Large intestine (tissue), 3 donors: ENCODE measurements at regions not wholly inside any gene's neighbourhood (a gene's known extent, or its start where the extent isn't known, plus 50 kb on each side); places are given as distances from the start of the nearest gene placed in this dataset.
"Not testable (repeated sequence)": the region's sequence is repeated elsewhere in the genome, so short reads cannot be mapped to it uniquely, and the experiment has no call there.

Experiments used
- DNase-seq, 2 donors: peaks; one replicate each; pipeline versions ENCODE4 v3.0.0 to v3.0.0-alpha.2; 2013
- H3K27ac ChIP-seq: one replicate; pipeline ENCODE4 v1.5.1; 2013; ENCODE audit warnings: low read length
- H3K27me3 ChIP-seq: 2 replicates; pipeline ENCODE4 v1.6.1; 2013; ENCODE audit warnings: low read length; ENCODE audit not compliant: control insufficient read depth, insufficient read depth
- H3K36me3 ChIP-seq: 2 replicates; pipeline ENCODE4 v1.6.1; 2013; ENCODE audit warnings: low read length; ENCODE audit not compliant: control insufficient read depth, insufficient read depth
- H3K4me1 ChIP-seq: one replicate; pipeline ENCODE4 v1.6.1; 2013; ENCODE audit warnings: low read length; ENCODE audit not compliant: control insufficient read depth, insufficient read depth
- H3K4me3 ChIP-seq: one replicate; pipeline ENCODE4 v1.5.1; 2013; ENCODE audit warnings: low read length
- H3K9me3 ChIP-seq: one replicate; pipeline ENCODE4 v1.6.1; 2013; ENCODE audit warnings: mild to moderate bottlenecking, low read depth, low read length, moderate library complexity; ENCODE audit not compliant: control insufficient read depth
- WGBS: methylation state at CpG from one replicate; pipeline ENCODE4 v1.1.5; 2013; ENCODE audit warnings: low lambda C conversion rate; ENCODE audit not compliant: insufficient coverage; 5-methylcytosine and 5-hydroxymethylcytosine counted together

GRCh38 chr13:31385540-31385939, 185.8 kb downstream of the B3GLCT start:
- H3K4me3 ChIP-seq, result no peak overlapping the region
- no CpG with 5 or more reads among the region's 5 CpGs for WGBS
- no peak overlapping the region for H3K27ac ChIP-seq
- no peaks in the 10 kb centered on the region for H3K4me1 ChIP-seq
- no peaks in the 10 kb centered on the region for H3K27me3 ChIP-seq
- DNase-seq, result no peak
- no peaks in the 10 kb centered on the region for H3K9me3 ChIP-seq
- H3K36me3 ChIP-seq, result no peaks in the 10 kb centered on the region

DNA sequence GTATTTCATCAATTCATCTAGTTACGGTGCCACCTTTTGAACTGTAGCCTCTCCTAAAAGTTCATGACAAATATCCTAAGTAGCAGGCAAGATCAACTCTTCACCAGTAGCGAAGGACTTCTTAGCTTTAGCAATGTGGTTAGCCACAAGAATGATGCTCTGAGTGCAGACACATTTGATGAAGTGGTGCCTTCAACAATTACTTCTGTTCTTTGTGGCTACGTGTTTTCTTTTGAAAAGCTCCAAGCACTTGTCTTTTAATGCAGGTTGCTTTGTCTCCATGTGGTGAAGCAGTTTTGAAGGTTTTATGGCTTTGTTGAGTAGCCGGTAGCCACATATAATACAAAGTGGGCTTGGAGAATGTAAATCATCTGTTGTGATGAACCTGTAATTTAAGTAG, 194.7 kb downstream of the B3GLCT start:
- no peaks in the 10 kb centered on the region for H3K4me1 ChIP-seq
- no peak for DNase-seq
- no peak overlapping the region for H3K27ac ChIP-seq
- H3K9me3 ChIP-seq, result peaks cover 2% of the 10 kb centered on the region
- H3K4me3 ChIP-seq, result no peak overlapping the region
- 40% methylated on average over 1 of the region's 4 CpGs for WGBS
- no peaks in the 10 kb centered on the region for H3K36me3 ChIP-seq
- H3K27me3 ChIP-seq, result no peaks in the 10 kb centered on the region

GRCh38 chr13:31395090-31395489, 195.3 kb downstream of the B3GLCT start:
- DNase-seq, result no peak
- peaks cover 2% of the 10 kb centered on the region for H3K9me3 ChIP-seq
- no CpG with 5 or more reads among the region's 3 CpGs for WGBS

GRCh38 chr13:31399690-31400089, 199.9 kb downstream of the B3GLCT start:
- no peak overlapping the region for H3K27ac ChIP-seq
- H3K36me3 ChIP-seq, result no peaks in the 10 kb centered on the region
- no peak for DNase-seq
- no peaks in the 10 kb centered on the region for H3K27me3 ChIP-seq
- H3K4me1 ChIP-seq, result no peaks in the 10 kb centered on the region
- no peak overlapping the region for H3K4me3 ChIP-seq
- peaks cover 2% of the 10 kb centered on the region for H3K9me3 ChIP-seq

More at GRCh38 chr13:31395090-31395489, 195.3 kb downstream of the B3GLCT start:
- H3K4me3 ChIP-seq, result no peak overlapping the region
- H3K27ac ChIP-seq, result no peak overlapping the region
- no peaks in the 10 kb centered on the region for H3K27me3 ChIP-seq
- no peaks in the 10 kb centered on the region for H3K4me1 ChIP-seq
- no peaks in the 10 kb centered on the region for H3K36me3 ChIP-seq

DNA sequence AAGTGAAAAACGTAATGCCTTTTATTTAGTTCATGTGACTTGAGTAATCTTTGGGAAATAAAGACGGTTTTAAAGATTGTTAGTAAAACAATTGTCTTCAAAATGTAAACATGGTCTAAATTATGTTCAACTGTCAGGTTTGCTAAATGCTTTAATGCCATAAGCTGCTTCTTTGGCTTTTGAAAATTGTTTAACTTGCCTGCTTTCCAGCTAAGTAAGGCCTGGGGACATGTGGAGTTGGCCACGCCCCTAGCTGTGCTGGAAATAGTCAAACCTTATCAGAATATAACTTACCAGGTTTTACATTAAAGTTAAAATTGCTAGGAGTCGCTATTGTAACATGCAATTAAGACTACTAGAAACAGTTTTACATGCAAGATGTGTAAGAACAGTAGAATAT, 203.9 kb downstream of the B3GLCT start:
- H3K36me3 ChIP-seq, DNase-seq, H3K27ac ChIP-seq, H3K27me3 ChIP-seq, H3K9me3 ChIP-seq, H3K4me3 ChIP-seq, H3K4me1 ChIP-seq: not testable (repeated sequence)
- 77% methylated on average over 3 of the region's 4 CpGs for WGBS

GRCh38 chr13:31408927-31409326, 209.2 kb downstream of the B3GLCT start:
- DNase-seq, result no peak
- no peaks in the 10 kb centered on the region for H3K4me1 ChIP-seq
- no peaks in the 10 kb centered on the region for H3K36me3 ChIP-seq
- H3K9me3 ChIP-seq, result no peaks in the 10 kb centered on the region
- no peak overlapping the region for H3K4me3 ChIP-seq
- 86% methylated on average over 1 of the region's 1 CpG for WGBS
- no peak overlapping the region for H3K27ac ChIP-seq
- H3K27me3 ChIP-seq, result peaks cover 3% of the 10 kb centered on the region

GRCh38 chr13:31409678-31410356, 210.0 kb downstream of the B3GLCT start:
- H3K9me3 ChIP-seq, result no peaks in the 10 kb centered on the region
- no peak overlapping the region for H3K27ac ChIP-seq
- DNase-seq, result peak in 1 of 2 donors; percentile 72
- H3K4me1 ChIP-seq, result no peaks in the 10 kb centered on the region
- H3K4me3 ChIP-seq, result no peak overlapping the region
- 40% methylated on average over 1 of the region's 6 CpGs for WGBS
- H3K36me3 ChIP-seq, result no peaks in the 10 kb centered on the region
- H3K27me3 ChIP-seq, result peaks cover 3% of the 10 kb centered on the region

DNA sequence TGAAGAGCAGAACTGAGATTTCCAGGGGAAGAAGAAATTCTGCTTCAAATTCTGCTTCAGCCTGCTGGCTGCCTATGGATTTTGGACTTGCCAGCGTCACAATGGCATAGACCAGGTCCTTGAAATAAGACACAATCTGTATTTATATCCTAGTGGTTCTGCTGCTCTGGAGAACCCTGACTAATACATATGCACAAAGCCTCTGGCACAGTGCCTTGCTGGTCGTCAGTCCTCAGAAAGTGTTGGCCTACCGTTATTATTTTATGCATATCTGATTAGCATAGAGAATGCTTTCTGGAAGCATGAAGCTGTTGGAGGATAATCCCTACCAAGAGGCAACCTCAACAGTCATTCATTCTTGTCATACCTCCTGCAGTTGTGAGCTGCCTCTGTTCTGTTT, 213.7 kb downstream of the B3GLCT start:
- no CpG with 5 or more reads among the region's 3 CpGs for WGBS
- H3K27me3 ChIP-seq, result peaks cover 3% of the 10 kb centered on the region
- H3K36me3 ChIP-seq, result no peaks in the 10 kb centered on the region
- no peak overlapping the region for H3K27ac ChIP-seq
- no peaks in the 10 kb centered on the region for H3K4me1 ChIP-seq
- H3K4me3 ChIP-seq, result no peak overlapping the region
- no peaks in the 10 kb centered on the region for H3K9me3 ChIP-seq
- no peak for DNase-seq

DNA sequence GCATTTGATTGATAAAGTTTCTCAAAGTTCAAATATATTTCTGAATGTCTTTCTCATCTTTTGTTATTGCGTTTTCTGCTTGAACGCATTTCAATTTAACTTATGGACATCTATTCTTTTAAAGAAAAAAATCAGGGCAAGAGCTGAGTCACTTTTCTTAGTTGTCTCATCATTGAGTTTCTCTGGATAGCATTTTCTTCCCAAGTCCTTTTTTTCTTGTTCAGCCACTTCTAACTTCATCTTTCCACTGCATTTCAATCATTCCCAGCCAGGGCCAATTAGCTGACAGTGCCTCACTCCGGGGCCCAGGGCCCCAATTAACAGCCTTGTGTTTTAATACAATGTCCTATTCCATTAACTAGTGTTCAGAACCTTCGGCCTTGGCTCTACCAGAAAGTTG, 216.3 kb downstream of the B3GLCT start:
- 87% methylated on average over 4 of the region's 4 CpGs for WGBS
- Histone ChIP-seq H3K36me3 (no peaks in the 10 kb centered on the region), H3K9me3 (no peaks in the 10 kb centered on the region), H3K27me3 (peaks cover 3% of the 10 kb centered on the region), H3K4me3 (no peak overlapping the region), H3K4me1 (no peaks in the 10 kb centered on the region), H3K27ac (no peak overlapping the region)
- no peak for DNase-seq

DNA sequence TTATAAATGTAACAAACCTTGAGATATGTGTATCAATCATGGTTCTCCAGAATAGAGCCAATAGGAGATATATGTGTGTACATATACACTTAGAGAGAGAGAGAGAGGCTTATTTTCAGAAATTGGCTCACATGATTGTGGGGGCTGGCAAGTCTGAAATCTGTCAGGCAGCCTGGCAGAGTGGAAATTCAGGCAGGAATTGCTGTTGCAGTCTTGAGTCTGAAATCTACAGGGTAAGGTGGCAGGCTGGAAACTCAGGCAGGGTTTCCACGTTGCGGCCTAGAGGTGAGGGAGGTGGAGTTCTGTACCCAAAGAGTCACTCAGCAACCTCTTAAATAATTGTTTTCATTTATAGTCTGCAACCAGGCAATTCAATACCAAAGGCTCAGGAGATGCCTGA, 218.4 kb downstream of the B3GLCT start:
- Histone ChIP-seq H3K4me1 (no peaks in the 10 kb centered on the region), H3K4me3 (no peak overlapping the region), H3K36me3 (no peaks in the 10 kb centered on the region), H3K9me3 (no peaks in the 10 kb centered on the region), H3K27ac (no peak overlapping the region), H3K27me3 (peaks cover 3% of the 10 kb centered on the region)
- no peak for DNase-seq
- no CpG with 5 or more reads among the region's 2 CpGs for WGBS

- Histone ChIP-seq H3K4me1 (no peaks in the 10 kb centered on the region), H3K36me3 (no peaks in the 10 kb centered on the region), H3K27me3 (peaks cover 3% of the 10 kb centered on the region), H3K27ac (no peak overlapping the region), H3K9me3 (no peaks in the 10 kb centered on the region), H3K4me3 (no peak overlapping the region)
- WGBS, result no CpG with 5 or more reads among the region's 1 CpG
- no peak for DNase-seq
Measured at GRCh38 chr13:31421756-31422155, 222.0 kb downstream of the B3GLCT start.
